ENCODE measurements at regions not wholly inside any gene's neighbourhood (a gene's known extent, or its start where the extent isn't known, plus 50 kb on each side); places are given as distances from the start of the nearest gene placed in this dataset.

- TF ChIP-seq CTCF (tag by site-specific recombination; IDR thresholded peaks at IDR 0.05) (no peak), TCF7L2 (IDR thresholded peaks at IDR 0.05; ENCODE audit: borderline replicate concordance, low read depth, low read length) (no peak), ZNF664 (tag by site-specific recombination; IDR thresholded peaks at IDR 0.05) (no peak), YY1 (tag by site-specific recombination; IDR thresholded peaks at IDR 0.05) (no peak), ZNF776 (tag by site-specific recombination; IDR thresholded peaks at IDR 0.05; ENCODE audit: borderline replicate concordance) (no peak), ATF2 (tag by site-specific recombination; IDR thresholded peaks at IDR 0.05; ENCODE audit: low read depth) (no peak), ZNF341 (tag by site-specific recombination; IDR thresholded peaks at IDR 0.05; ENCODE audit: low read depth) (no peak), ZNF747 (tag by site-specific recombination; IDR thresholded peaks at IDR 0.05) (no peak), ZNF221 (tag by site-specific recombination; IDR thresholded peaks at IDR 0.05; ENCODE audit: borderline replicate concordance) (no peak)
- TF ChIP-seq, protein P1, sequence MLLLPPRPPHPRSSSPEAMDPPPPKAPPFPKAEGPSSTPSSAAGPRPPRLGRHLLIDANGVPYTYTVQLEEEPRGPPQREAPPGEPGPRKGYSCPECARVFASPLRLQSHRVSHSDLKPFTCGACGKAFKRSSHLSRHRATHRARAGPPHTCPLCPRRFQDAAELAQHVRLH (tag by site-specific recombination; IDR thresholded peaks at IDR 0.05) = no peak
- TF ChIP-seq, protein P2, sequence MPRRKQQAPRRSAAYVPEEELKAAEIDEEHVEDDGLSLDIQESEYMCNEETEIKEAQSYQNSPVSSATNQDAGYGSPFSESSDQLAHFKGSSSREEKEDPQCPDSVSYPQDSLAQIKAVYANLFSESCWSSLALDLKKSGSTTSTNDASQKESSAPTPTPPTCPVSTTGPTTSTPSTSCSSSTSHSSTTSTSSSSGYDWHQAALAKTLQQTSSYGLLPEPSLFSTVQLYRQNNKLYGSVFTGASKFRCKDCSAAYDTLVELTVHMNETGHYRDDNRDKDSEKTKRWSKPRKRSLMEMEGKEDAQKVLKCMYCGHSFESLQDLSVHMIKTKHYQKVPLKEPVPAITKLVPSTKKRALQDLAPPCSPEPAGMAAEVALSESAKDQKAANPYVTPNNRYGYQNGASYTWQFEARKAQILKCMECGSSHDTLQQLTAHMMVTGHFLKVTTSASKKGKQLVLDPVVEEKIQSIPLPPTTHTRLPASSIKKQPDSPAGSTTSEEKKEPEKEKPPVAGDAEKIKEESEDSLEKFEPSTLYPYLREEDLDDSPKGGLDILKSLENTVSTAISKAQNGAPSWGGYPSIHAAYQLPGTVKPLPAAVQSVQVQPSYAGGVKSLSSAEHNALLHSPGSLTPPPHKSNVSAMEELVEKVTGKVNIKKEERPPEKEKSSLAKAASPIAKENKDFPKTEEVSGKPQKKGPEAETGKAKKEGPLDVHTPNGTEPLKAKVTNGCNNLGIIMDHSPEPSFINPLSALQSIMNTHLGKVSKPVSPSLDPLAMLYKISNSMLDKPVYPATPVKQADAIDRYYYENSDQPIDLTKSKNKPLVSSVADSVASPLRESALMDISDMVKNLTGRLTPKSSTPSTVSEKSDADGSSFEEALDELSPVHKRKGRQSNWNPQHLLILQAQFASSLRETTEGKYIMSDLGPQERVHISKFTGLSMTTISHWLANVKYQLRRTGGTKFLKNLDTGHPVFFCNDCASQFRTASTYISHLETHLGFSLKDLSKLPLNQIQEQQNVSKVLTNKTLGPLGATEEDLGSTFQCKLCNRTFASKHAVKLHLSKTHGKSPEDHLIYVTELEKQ (tag by site-specific recombination; IDR thresholded peaks at IDR 0.05; ENCODE audit: borderline replicate concordance) = no peak
- TF ChIP-seq, protein P3, sequence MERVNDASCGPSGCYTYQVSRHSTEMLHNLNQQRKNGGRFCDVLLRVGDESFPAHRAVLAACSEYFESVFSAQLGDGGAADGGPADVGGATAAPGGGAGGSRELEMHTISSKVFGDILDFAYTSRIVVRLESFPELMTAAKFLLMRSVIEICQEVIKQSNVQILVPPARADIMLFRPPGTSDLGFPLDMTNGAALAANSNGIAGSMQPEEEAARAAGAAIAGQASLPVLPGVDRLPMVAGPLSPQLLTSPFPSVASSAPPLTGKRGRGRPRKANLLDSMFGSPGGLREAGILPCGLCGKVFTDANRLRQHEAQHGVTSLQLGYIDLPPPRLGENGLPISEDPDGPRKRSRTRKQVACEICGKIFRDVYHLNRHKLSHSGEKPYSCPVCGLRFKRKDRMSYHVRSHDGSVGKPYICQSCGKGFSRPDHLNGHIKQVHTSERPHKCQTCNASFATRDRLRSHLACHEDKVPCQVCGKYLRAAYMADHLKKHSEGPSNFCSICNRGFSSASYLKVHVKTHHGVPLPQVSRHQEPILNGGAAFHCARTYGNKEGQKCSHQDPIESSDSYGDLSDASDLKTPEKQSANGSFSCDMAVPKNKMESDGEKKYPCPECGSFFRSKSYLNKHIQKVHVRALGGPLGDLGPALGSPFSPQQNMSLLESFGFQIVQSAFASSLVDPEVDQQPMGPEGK (tag by site-specific recombination; IDR thresholded peaks at IDR 0.05) = no peak
- TF ChIP-seq, protein P4, sequence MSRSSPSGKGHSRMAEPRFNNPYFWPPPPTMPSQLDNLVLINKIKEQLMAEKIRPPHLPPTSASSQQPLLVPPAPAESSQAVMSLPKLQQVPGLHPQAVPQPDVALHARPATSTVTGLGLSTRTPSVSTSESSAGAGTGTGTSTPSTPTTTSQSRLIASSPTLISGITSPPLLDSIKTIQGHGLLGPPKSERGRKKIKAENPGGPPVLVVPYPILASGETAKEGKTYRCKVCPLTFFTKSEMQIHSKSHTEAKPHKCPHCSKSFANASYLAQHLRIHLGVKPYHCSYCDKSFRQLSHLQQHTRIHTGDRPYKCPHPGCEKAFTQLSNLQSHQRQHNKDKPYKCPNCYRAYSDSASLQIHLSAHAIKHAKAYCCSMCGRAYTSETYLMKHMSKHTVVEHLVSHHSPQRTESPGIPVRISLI (tag by site-specific recombination; IDR thresholded peaks at IDR 0.05) = no peak
These were observed 82.6 kb upstream of the THSD7A start for GRCh38 chr7:11914645-11915044.

All from HEK293 (cell line).